HT-29 (cell line): ENCODE measurements at regions not wholly inside any gene's neighbourhood (a gene's known extent, or its start where the extent isn't known, plus 50 kb on each side); places are given as distances from the start of the nearest gene placed in this dataset.

Experiments used
- DNase-seq: peaks from one replicate; pipeline ENCODE4 v3.0.0-alpha.2; 2015; ENCODE audit warnings: low spot score

- no peak for DNase-seq
These were observed 224.4 kb downstream of the OGFRL1 start for GRCh38 chr6:71513036-71513435.

GRCh38 chr6:71523548-71523947 is 234.9 kb downstream of the OGFRL1 start:
- no peak for DNase-seq

GRCh38 chr6:71524201-71524600 is 235.6 kb downstream of the OGFRL1 start:
- no peak for DNase-seq

GRCh38 chr6:71527886-71528285 is 239.3 kb downstream of the OGFRL1 start:
- no peak for DNase-seq

- no peak for DNase-seq
These were observed 240.4 kb downstream of the OGFRL1 start for GRCh38 chr6:71529026-71529425.

GRCh38 chr6:71529769-71530168 is 241.2 kb downstream of the OGFRL1 start:
- no peak for DNase-seq

GRCh38 chr6:71531006-71531405 is 242.4 kb downstream of the OGFRL1 start:
- no peak for DNase-seq

GRCh38 chr6:71531841-71532240 is 243.2 kb downstream of the OGFRL1 start:
- no peak for DNase-seq

GRCh38 chr6:71533939-71534379 is 245.3 kb downstream of the OGFRL1 start:
- DNase-seq: peak; percentile 43

GRCh38 chr6:71534921-71535320 is 246.3 kb downstream of the OGFRL1 start:
- no peak for DNase-seq

- DNase-seq: no peak
These were observed 249.1 kb downstream of the OGFRL1 start for GRCh38 chr6:71537717-71538116.

GRCh38 chr6:71544028-71544427 is 255.4 kb downstream of the OGFRL1 start:
- DNase-seq: no peak

GRCh38 chr6:71544906-71545305 is 256.3 kb downstream of the OGFRL1 start:
- DNase-seq: no peak

- no peak for DNase-seq
These were observed 257.3 kb downstream of the OGFRL1 start for GRCh38 chr6:71545905-71546304.

- DNase-seq: no peak
These were observed 263.2 kb downstream of the OGFRL1 start for GRCh38 chr6:71551798-71552197.

- no peak for DNase-seq
These were observed 267.5 kb downstream of the OGFRL1 start for GRCh38 chr6:71556141-71556540.

GRCh38 chr6:71558974-71559373 is 270.4 kb downstream of the OGFRL1 start:
- DNase-seq: no peak

GRCh38 chr6:71567562-71567961 is 279.0 kb downstream of the OGFRL1 start:
- no peak for DNase-seq

- no peak for DNase-seq
These were observed 289.2 kb downstream of the OGFRL1 start for GRCh38 chr6:71577766-71578165.

GRCh38 chr6:71579902-71580301 is 291.3 kb downstream of the OGFRL1 start:
- DNase-seq: peak; percentile 49

- DNase-seq: no peak
These were observed 294.2 kb downstream of the OGFRL1 start for GRCh38 chr6:71582820-71583219.

- no peak for DNase-seq
These were observed 296.3 kb downstream of the OGFRL1 start for GRCh38 chr6:71584712-71585436.

- DNase-seq: no peak
These were observed 296.9 kb downstream of the OGFRL1 start for GRCh38 chr6:71585472-71585871.

GRCh38 chr6:71588490-71588889 is 297.9 kb upstream of the RIMS1 start:
- no peak for DNase-seq
